HEK293 (cell line): ENCODE measurements at regions not wholly inside any gene's neighbourhood (a gene's known extent, or its start where the extent isn't known, plus 50 kb on each side); places are given as distances from the start of the nearest gene placed in this dataset.
A peak's percentile ranks its signal among the peaks of the same experiment; 100 is the strongest.

Experiments
- ATF2 ChIP-seq: fragments of 450-650 bp; formaldehyde crosslinking; IDR thresholded peaks from 2 replicates; pipeline ENCODE4 v1.5.1; 2016; ENCODE audit warnings: missing biosample characterization, missing genetic modification characterization, low read depth
- GLIS1 ChIP-seq: fragments of 450-650 bp; formaldehyde crosslinking; IDR thresholded peaks from 2 replicates; pipeline ENCODE4 v1.5.1; 2016; ENCODE audit warnings: missing biosample characterization, missing genetic modification characterization
- HOXC10 ChIP-seq: sonication (generic); formaldehyde crosslinking; IDR thresholded peaks from 2 replicates; pipeline ENCODE4 v1.8.1; 2023; ENCODE audit warnings: mild to moderate bottlenecking, missing genetic modification reagents
- MYNN ChIP-seq: fragments of 450-650 bp; formaldehyde crosslinking; IDR thresholded peaks from 2 replicates; pipeline ENCODE4 v1.5.1; 2016; ENCODE audit warnings: missing biosample characterization, missing genetic modification characterization, borderline replicate concordance
- REST ChIP-seq: fragments of 450-650 bp; formaldehyde crosslinking; IDR thresholded peaks from 2 replicates; pipeline ENCODE4 v1.5.1; 2016; ENCODE audit warnings: missing biosample characterization, missing genetic modification characterization
- SP2 ChIP-seq: fragments of 450-650 bp; formaldehyde crosslinking; IDR thresholded peaks from 2 replicates; pipeline ENCODE4 v1.5.1; 2016; ENCODE audit warnings: missing biosample characterization, missing genetic modification characterization
- ZBTB17 ChIP-seq: fragments of 450-650 bp; formaldehyde crosslinking; IDR thresholded peaks from 2 replicates; pipeline ENCODE4 v1.5.1; 2016; ENCODE audit warnings: missing biosample characterization, missing genetic modification characterization
- ZBTB21 ChIP-seq: fragments of 450-650 bp; formaldehyde crosslinking; IDR thresholded peaks from 2 replicates; pipeline ENCODE4 v1.5.1; 2017; ENCODE audit warnings: missing biosample characterization, missing genetic modification characterization
- ZFP3 ChIP-seq: fragments of 450-650 bp; formaldehyde crosslinking; IDR thresholded peaks from 2 replicates; pipeline ENCODE4 v1.5.1; 2016; ENCODE audit warnings: low read depth, missing biosample characterization, missing genetic modification characterization
- ZNF138 ChIP-seq: fragments of 450-650 bp; formaldehyde crosslinking; IDR thresholded peaks from 2 replicates; pipeline ENCODE4 v1.5.1; 2016; ENCODE audit warnings: missing biosample characterization, missing genetic modification characterization, borderline replicate concordance
- ZNF169 ChIP-seq: fragments of 450-650 bp; formaldehyde crosslinking; IDR thresholded peaks from 2 replicates; pipeline ENCODE4 v1.5.1; 2016; ENCODE audit warnings: missing biosample characterization, missing genetic modification characterization
- ZNF184 ChIP-seq: fragments of 450-650 bp; IDR thresholded peaks from 2 replicates; pipeline ENCODE4 v1.5.1; 2018; ENCODE audit warnings: missing biosample characterization, mild to moderate bottlenecking, missing genetic modification characterization
- ZNF354C ChIP-seq: fragments of 450-650 bp; formaldehyde crosslinking; IDR thresholded peaks from 2 replicates; pipeline ENCODE4 v1.5.1; 2016; ENCODE audit warnings: missing biosample characterization, missing genetic modification characterization, low read depth, borderline replicate concordance
- ZNF362 ChIP-seq: fragments of 450-650 bp; formaldehyde crosslinking; IDR thresholded peaks from 2 replicates; pipeline ENCODE4 v1.5.1; 2016; ENCODE audit warnings: missing biosample characterization, missing genetic modification characterization
- ZNF391 ChIP-seq: fragments of 450-650 bp; formaldehyde crosslinking; IDR thresholded peaks from 2 replicates; pipeline ENCODE4 v1.5.1; 2016; ENCODE audit warnings: low read depth, missing biosample characterization, missing genetic modification characterization, borderline replicate concordance
- ZNF398 ChIP-seq: fragments of 450-650 bp; formaldehyde crosslinking; IDR thresholded peaks from 2 replicates; pipeline ENCODE4 v1.5.1; 2017; ENCODE audit warnings: missing biosample characterization, missing genetic modification characterization
- ZNF571 ChIP-seq: fragments of 450-650 bp; formaldehyde crosslinking; IDR thresholded peaks from 2 replicates; pipeline ENCODE4 v1.5.0; 2017; ENCODE audit warnings: missing biosample characterization, missing genetic modification characterization
- ZNF677 ChIP-seq: fragments of 450-650 bp; IDR thresholded peaks from 2 replicates; pipeline ENCODE4 v1.5.0; 2018; ENCODE audit warnings: missing biosample characterization, mild to moderate bottlenecking, missing genetic modification characterization, moderate library complexity
- ZNF707 ChIP-seq: fragments of 450-650 bp; formaldehyde crosslinking; IDR thresholded peaks from 2 replicates; pipeline ENCODE4 v1.5.1; 2016; ENCODE audit warnings: missing biosample characterization, missing genetic modification characterization
- ZSCAN16 ChIP-seq: fragments of 450-650 bp; formaldehyde crosslinking; IDR thresholded peaks from 2 replicates; pipeline ENCODE4 v1.5.1; 2016; ENCODE audit warnings: missing biosample characterization, missing genetic modification characterization
- TF ChIP-seq, protein P1 (sequence below): fragments of 450-650 bp; formaldehyde crosslinking; IDR thresholded peaks from 2 replicates; pipeline ENCODE4 v1.5.1; 2016; ENCODE audit warnings: missing biosample characterization, missing genetic modification characterization
- TF ChIP-seq, protein P2 (sequence below): fragments of 450-650 bp; formaldehyde crosslinking; IDR thresholded peaks from 2 replicates; pipeline ENCODE4 v1.5.1; 2016; ENCODE audit warnings: missing biosample characterization, missing genetic modification characterization
- TF ChIP-seq, protein P3 (sequence below): fragments of 450-650 bp; formaldehyde crosslinking; IDR thresholded peaks from 2 replicates; pipeline ENCODE4 v1.5.0; 2017; ENCODE audit warnings: missing biosample characterization, missing genetic modification characterization, borderline replicate concordance

- TF ChIP-seq ZNF391 (tag by site-specific recombination) = no peak
- no peak for TF ChIP-seq ZFP3 (tag by site-specific recombination)
- no peak for TF ChIP-seq MYNN (tag by site-specific recombination)
- TF ChIP-seq, protein P1, sequence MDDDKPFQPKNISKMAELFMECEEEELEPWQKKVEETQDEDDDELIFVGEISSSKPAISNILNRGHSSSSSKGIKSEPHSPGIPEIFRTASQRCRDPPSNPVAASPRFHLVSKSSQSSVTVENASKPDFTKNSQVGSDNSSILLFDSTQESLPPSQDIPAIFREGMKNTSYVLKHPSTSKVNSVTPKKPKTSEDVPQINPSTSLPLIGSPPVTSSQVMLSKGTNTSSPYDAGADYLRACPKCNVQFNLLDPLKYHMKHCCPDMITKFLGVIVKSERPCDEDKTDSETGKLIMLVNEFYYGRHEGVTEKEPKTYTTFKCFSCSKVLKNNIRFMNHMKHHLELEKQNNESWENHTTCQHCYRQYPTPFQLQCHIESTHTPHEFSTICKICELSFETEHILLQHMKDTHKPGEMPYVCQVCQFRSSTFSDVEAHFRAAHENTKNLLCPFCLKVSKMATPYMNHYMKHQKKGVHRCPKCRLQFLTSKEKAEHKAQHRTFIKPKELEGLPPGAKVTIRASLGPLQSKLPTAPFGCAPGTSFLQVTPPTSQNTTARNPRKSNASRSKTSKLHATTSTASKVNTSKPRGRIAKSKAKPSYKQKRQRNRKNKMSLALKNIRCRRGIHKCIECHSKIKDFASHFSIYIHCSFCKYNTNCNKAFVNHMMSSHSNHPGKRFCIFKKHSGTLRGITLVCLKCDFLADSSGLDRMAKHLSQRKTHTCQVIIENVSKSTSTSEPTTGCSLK (tag by site-specific recombination) = no peak
- TF ChIP-seq ZSCAN16 (tag by site-specific recombination) = no peak
- TF ChIP-seq ZBTB17 = no peak
- no peak for TF ChIP-seq ZNF362 (tag by site-specific recombination)
- TF ChIP-seq ZNF354C (tag by site-specific recombination) = no peak
- no peak for TF ChIP-seq ZNF571 (tag by site-specific recombination)
- TF ChIP-seq ZBTB21 (tag by site-specific recombination) = peak; percentile 37; the same call in 1 of the 2 replicates
- TF ChIP-seq ZNF398 (tag by site-specific recombination) = no peak
- TF ChIP-seq ZNF677 = 0 out of 2 replicates have a peak, but pooled peaks have one; percentile 43
- TF ChIP-seq ZNF138 (tag by site-specific recombination) = no peak
- no peak for TF ChIP-seq ZNF184 (tag by site-specific recombination)
- TF ChIP-seq, protein P2, sequence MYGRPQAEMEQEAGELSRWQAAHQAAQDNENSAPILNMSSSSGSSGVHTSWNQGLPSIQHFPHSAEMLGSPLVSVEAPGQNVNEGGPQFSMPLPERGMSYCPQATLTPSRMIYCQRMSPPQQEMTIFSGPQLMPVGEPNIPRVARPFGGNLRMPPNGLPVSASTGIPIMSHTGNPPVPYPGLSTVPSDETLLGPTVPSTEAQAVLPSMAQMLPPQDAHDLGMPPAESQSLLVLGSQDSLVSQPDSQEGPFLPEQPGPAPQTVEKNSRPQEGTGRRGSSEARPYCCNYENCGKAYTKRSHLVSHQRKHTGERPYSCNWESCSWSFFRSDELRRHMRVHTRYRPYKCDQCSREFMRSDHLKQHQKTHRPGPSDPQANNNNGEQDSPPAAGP = no peak
- TF ChIP-seq HOXC10 (CRISPR knock-in tag) = no peak
- no peak for TF ChIP-seq ZNF169
- TF ChIP-seq GLIS1 (tag by site-specific recombination) = peak; percentile 57
- TF ChIP-seq ZNF707 = no peak
- TF ChIP-seq, protein P3, sequence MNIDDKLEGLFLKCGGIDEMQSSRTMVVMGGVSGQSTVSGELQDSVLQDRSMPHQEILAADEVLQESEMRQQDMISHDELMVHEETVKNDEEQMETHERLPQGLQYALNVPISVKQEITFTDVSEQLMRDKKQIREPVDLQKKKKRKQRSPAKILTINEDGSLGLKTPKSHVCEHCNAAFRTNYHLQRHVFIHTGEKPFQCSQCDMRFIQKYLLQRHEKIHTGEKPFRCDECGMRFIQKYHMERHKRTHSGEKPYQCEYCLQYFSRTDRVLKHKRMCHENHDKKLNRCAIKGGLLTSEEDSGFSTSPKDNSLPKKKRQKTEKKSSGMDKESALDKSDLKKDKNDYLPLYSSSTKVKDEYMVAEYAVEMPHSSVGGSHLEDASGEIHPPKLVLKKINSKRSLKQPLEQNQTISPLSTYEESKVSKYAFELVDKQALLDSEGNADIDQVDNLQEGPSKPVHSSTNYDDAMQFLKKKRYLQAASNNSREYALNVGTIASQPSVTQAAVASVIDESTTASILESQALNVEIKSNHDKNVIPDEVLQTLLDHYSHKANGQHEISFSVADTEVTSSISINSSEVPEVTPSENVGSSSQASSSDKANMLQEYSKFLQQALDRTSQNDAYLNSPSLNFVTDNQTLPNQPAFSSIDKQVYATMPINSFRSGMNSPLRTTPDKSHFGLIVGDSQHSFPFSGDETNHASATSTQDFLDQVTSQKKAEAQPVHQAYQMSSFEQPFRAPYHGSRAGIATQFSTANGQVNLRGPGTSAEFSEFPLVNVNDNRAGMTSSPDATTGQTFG (tag by site-specific recombination) = no peak
- no peak for TF ChIP-seq REST
- no peak for TF ChIP-seq SP2 (tag by site-specific recombination)
- TF ChIP-seq ATF2 (tag by site-specific recombination) = 0 out of 2 replicates have a peak, but pooled peaks have one; percentile 18
These were observed 245.7 kb downstream of the WDR11 start (continued) for GRCh38 chr10:121096617-121097431.
